Left ventricle myocardium inferior (tissue), 1 donor: ENCODE measurements at regions not wholly inside any gene's neighbourhood (a gene's known extent, or its start where the extent isn't known, plus 50 kb on each side); places are given as distances from the start of the nearest gene placed in this dataset.
"Not testable (repeated sequence)": the region's sequence is repeated elsewhere in the genome, so short reads cannot be mapped to it uniquely, and the experiment has no call there.

Source experiments
- DNase-seq: peaks from one replicate; pipeline ENCODE4 v3.0.0-alpha.2; 2020
- H3K27ac ChIP-seq: fragments of 200-600 bp; replicated peaks from 2 replicates; pipeline ENCODE4 v1.8.0; 2021
- H3K27me3 ChIP-seq: fragments of 200-600 bp; 2 replicates; pipeline ENCODE4 v1.8.0; 2021; ENCODE audit warnings: low read depth
- H3K36me3 ChIP-seq: fragments of 200-600 bp; 2 replicates; pipeline ENCODE4 v1.8.0; 2021
- H3K4me1 ChIP-seq: fragments of 200-600 bp; 2 replicates; pipeline ENCODE4 v1.8.0; 2021
- H3K4me3 ChIP-seq: fragments of 200-600 bp; 2 replicates; pipeline ENCODE4 v1.8.0; 2021; ENCODE audit warnings: mild to moderate bottlenecking, moderate library complexity
- H3K9me3 ChIP-seq: fragments of 200-600 bp; replicated peaks from 2 replicates; pipeline ENCODE4 v1.8.0; 2021
- intact Hi-C: fragments of 100-400 bp; cut with micrococcal nuclease; formaldehyde crosslinking; loops from one replicate; pipeline ENCODE4 v1.11.0; 2022
- TF ChIP-seq, protein P1 (sequence below): fragments of 200-600 bp; IDR thresholded peaks from 2 replicates; pipeline ENCODE4 v1.8.0; 2021; ENCODE audit warnings: antibody characterized with exemption, mild to moderate bottlenecking, borderline replicate concordance
- donor health status: DM: no; HTN: yes; CAD: no; lungs with severe emphysema.

DNA sequence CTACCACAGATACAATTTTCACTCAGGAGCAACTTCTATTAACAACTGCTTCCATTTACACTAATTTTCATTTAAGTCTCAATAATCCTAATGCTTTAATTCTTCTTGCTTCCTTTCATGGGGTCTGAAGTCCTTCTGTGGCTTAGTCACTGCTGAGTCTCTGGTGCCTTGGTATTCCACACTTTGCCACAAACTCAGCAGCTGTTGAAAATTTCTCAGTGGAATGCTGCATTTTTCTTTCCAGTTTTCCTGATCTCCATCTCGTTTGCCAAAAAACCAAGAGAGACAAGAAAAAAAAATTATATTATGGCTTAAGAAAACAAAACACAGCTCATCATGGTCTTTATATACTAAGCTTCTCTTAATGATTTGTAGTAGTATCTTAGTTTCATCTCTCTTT is 269.2 kb upstream of the AZI2 start:
- TF ChIP-seq, protein P1, sequence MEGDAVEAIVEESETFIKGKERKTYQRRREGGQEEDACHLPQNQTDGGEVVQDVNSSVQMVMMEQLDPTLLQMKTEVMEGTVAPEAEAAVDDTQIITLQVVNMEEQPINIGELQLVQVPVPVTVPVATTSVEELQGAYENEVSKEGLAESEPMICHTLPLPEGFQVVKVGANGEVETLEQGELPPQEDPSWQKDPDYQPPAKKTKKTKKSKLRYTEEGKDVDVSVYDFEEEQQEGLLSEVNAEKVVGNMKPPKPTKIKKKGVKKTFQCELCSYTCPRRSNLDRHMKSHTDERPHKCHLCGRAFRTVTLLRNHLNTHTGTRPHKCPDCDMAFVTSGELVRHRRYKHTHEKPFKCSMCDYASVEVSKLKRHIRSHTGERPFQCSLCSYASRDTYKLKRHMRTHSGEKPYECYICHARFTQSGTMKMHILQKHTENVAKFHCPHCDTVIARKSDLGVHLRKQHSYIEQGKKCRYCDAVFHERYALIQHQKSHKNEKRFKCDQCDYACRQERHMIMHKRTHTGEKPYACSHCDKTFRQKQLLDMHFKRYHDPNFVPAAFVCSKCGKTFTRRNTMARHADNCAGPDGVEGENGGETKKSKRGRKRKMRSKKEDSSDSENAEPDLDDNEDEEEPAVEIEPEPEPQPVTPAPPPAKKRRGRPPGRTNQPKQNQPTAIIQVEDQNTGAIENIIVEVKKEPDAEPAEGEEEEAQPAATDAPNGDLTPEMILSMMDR: no peak
- H3K4me3 ChIP-seq: no peak overlapping the region
- intact Hi-C loops: no loop called here
- H3K4me1 ChIP-seq: no peaks in the 10 kb centered on the region
- no peak for DNase-seq
- H3K27ac ChIP-seq: no peak overlapping the region
- no peaks in the 10 kb centered on the region for H3K36me3 ChIP-seq
- H3K9me3 ChIP-seq: no peaks in the 10 kb centered on the region
- H3K27me3 ChIP-seq: no peaks in the 10 kb centered on the region

DNA sequence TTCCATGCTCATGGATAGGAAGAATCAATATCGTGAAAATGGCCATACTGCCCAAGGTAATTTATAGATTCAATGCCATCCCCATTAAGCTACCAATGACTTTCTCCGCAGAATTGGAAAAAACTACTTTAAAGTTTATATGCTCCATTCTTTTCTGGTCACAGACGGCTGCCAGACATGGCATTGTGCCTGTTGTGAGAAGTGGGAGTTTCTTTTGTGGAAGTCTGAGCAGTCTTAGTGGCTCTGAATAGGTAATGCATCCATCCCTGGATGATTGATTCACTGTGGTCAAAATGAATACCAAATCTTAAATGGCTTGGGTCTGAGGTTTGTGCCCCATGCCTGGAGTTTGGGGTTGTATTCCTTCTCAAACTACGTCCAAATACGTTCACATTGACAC is 274.5 kb upstream of the AZI2 start:
- no peak overlapping the region for H3K27ac ChIP-seq
- TF ChIP-seq, protein P1: no peak
- no peaks in the 10 kb centered on the region for H3K36me3 ChIP-seq
- H3K9me3 ChIP-seq: no peaks in the 10 kb centered on the region
- intact Hi-C loops: no loop called here
- no peaks in the 10 kb centered on the region for H3K4me1 ChIP-seq
- no peak overlapping the region for H3K4me3 ChIP-seq
- DNase-seq: no peak
- H3K27me3 ChIP-seq: no peaks in the 10 kb centered on the region

DNA sequence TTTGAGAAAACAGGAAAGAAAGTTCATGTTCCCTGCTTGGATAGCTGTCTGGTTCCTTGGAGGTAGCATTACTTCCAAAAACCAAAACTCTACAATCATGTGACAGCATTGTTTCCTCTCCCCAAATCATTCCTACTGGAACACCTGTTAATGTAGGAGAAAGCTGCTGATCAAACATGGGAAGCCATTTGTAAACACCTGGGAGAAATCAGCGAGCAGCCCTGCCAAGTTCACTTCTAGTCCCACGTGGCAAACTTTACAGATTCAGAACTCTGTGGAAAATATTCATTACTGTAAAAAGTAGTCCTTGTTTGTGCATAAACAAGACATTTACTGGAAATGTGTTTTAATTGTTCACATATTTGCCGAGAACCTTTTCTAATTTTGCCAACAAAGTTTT is 275.5 kb upstream of the AZI2 start:
- TF ChIP-seq, protein P1: no peak
- Histone ChIP-seq H3K4me1 (no peaks in the 10 kb centered on the region), H3K27ac (no peak overlapping the region), H3K9me3 (no peaks in the 10 kb centered on the region), H3K27me3 (no peaks in the 10 kb centered on the region), H3K36me3 (no peaks in the 10 kb centered on the region), H3K4me3 (no peak overlapping the region)
- intact Hi-C loops: no loop called here
- no peak for DNase-seq

DNA sequence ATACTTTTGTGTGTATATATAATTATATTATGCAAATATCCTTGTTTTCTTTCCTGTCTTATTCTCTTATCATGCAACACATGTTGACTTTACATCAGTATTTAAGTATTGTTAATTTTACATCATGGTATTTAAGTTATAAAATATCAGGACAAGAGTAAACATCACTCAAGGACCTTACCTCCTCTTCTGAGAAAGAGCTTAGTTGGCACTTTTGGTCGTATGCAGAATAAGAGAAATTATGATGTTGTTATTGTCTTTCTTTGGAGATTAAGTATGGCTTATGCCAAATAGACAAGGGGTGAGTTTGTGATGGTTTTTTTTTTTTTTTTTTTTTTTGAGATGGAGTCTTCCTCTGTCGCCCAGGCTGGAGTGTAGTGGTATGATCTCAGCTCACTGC is 279.2 kb upstream of the AZI2 start:
- H3K4me1 ChIP-seq, H3K27ac ChIP-seq, intact Hi-C loops, H3K27me3 ChIP-seq, H3K36me3 ChIP-seq, DNase-seq, H3K9me3 ChIP-seq, H3K4me3 ChIP-seq: not testable (repeated sequence)

DNA sequence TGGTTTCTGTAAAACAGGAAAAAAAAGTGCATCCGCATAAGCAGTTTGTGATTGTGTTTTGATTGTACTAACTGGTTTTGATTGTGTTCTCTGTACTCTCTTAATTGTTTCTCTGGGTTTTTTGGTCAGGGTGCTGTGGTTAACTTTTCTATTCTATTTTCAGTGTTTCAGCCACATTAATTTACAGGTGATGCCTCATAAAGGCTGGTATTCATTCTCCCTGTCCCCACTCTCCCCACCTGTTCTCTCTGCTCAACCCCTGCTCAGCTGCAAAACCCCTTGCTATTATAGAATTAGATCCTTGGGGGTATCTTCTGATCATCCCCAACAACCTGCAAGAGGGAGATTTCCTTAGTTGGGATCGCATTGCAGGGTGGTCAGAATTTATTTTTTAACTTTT is 285.4 kb upstream of the AZI2 start:
- TF ChIP-seq, protein P1: no peak
- H3K4me3 ChIP-seq: no peak overlapping the region
- DNase-seq: no peak
- no peaks in the 10 kb centered on the region for H3K36me3 ChIP-seq
- no peaks in the 10 kb centered on the region for H3K9me3 ChIP-seq
- intact Hi-C loops: no loop called here
- peaks cover 12% of the 10 kb centered on the region for H3K4me1 ChIP-seq
- H3K27ac ChIP-seq: no peak overlapping the region
- H3K27me3 ChIP-seq: no peaks in the 10 kb centered on the region

DNA sequence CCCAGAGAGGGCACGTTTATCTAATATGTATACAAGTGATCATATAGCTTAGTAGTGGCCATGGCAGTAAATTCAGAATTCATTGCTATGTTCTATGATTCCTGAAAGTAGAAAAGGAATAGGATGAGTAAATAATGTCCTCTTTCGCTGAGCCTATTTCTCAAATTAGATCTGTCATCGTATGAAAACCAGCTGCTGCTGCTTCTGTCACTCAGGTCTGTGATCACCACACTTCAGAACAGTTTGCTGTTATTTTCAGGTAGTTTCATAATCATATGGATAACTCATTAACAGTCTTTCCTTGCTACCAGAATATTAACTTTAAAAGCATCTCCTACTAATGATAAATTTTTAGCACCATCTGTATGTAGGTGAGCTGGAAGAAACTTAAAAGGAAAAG is 289.1 kb upstream of the AZI2 start:
- no peaks in the 10 kb centered on the region for H3K36me3 ChIP-seq
- DNase-seq: no peak
- H3K4me1 ChIP-seq: peaks cover 12% of the 10 kb centered on the region
- no peak overlapping the region for H3K4me3 ChIP-seq
- H3K27me3 ChIP-seq: no peaks in the 10 kb centered on the region
- TF ChIP-seq, protein P1: no peak
- H3K9me3 ChIP-seq: no peaks in the 10 kb centered on the region
- H3K27ac ChIP-seq: no peak overlapping the region
- intact Hi-C loops: no loop called here
